ENCODE measurements at regions not wholly inside any gene's neighbourhood (a gene's known extent, or its start where the extent isn't known, plus 50 kb on each side); places are given as distances from the start of the nearest gene placed in this dataset.

- no peak for TF ChIP-seq CTCF (IDR thresholded peaks at IDR 0.05)
- no peak for TF ChIP-seq POLR2A (IDR thresholded peaks at IDR 0.05)
- no peak for TF ChIP-seq EP300 (IDR thresholded peaks at IDR 0.05)
- peak in 1 of 3 donors; percentile 80 for TF ChIP-seq POLR2AphosphoS5 (IDR thresholded peaks at IDR 0.05)
Measured at GRCh38 chr5:175796536-175797499, 74.6 kb upstream of the CPLX2 start.
